ENCODE measurements at regions not wholly inside any gene's neighbourhood (a gene's known extent, or its start where the extent isn't known, plus 50 kb on each side); places are given as distances from the start of the nearest gene placed in this dataset.

DNA sequence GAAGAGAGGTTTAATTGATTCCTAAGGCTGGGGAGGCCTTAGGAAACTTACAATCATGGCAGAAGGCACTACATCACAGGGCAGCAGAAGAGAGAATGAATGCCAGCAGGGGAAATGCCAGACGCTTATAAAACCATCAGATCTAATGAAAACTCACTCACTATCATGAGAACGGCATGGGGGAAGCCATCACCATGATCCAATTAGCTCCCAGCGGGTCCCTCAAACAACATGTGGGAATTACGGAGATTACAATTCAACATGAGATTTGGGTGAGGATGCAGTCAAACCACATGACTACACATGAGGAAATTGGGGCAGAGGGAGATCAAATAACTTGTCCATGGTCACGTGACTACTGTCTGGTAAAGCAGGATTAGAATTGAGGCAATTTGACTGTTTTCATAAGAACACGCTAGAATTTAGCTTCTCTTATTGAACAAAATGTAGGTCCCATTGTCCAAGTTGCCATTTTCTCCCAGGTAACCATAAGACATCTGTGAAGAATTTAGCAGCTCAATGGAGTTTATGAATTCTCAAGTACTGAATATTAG is 445.1 kb upstream of the CDH20 start:
- Histone ChIP-seq H3K4me1 (no peaks in the 10 kb centered on the region), H3K9me3 (no peaks in the 10 kb centered on the region), H3K36me3 (no peaks in the 10 kb centered on the region), H3K27me3 (no peaks in the 10 kb centered on the region), H3K4me3 (ENCODE audit: low read depth, low read length) (no peak overlapping the region)
- DNase-seq, result no peak
- TF ChIP-seq, protein P1, sequence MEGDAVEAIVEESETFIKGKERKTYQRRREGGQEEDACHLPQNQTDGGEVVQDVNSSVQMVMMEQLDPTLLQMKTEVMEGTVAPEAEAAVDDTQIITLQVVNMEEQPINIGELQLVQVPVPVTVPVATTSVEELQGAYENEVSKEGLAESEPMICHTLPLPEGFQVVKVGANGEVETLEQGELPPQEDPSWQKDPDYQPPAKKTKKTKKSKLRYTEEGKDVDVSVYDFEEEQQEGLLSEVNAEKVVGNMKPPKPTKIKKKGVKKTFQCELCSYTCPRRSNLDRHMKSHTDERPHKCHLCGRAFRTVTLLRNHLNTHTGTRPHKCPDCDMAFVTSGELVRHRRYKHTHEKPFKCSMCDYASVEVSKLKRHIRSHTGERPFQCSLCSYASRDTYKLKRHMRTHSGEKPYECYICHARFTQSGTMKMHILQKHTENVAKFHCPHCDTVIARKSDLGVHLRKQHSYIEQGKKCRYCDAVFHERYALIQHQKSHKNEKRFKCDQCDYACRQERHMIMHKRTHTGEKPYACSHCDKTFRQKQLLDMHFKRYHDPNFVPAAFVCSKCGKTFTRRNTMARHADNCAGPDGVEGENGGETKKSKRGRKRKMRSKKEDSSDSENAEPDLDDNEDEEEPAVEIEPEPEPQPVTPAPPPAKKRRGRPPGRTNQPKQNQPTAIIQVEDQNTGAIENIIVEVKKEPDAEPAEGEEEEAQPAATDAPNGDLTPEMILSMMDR (IDR thresholded peaks at IDR 0.05; ENCODE audit: low read depth, low read length), result no peak

DNA sequence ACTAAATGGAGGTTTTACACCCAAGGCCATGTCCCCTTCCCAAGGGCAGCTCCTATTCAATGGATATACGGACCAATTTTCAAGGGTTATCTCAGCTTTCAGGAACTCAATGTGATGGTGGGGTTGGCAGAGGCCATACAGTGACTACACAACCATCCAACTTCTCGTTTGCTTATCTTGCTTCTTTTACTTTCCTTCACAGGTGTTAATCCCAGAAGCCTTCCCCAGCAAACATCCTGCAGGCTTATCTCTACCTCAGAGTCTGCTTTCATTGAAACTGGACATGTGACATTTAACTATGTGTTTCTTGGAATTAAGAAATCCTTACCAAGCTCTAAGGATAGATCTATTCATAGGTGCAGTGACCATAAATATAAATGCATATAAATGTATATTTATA is 443.8 kb upstream of the CDH20 start:
- TF ChIP-seq, protein P1 (IDR thresholded peaks at IDR 0.05; ENCODE audit: low read depth, low read length), result no peak
- H3K4me1 ChIP-seq, result no peaks in the 10 kb centered on the region

DNA sequence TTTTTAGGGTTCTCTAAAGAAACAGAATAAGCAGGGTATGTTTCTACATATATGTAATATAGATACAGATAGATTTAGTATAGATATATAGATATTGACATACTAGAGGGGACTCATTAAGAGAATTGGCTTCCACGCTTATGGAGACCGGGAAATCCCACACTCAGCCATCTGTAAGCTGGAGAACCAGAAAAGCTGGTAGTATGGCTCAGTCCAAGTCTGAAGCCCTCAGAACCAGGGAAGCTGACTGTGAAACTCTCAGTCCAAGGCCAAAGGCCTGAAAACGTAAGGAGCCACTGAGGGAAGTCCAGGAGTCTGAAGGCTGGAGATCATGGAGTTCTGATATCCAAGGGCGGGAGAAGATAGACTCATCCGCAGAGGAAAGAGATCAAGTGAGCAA is 441.3 kb upstream of the CDH20 start:
- Histone ChIP-seq H3K27me3 (no peaks in the 10 kb centered on the region), H3K4me1 (no peaks in the 10 kb centered on the region), H3K4me3 (ENCODE audit: low read depth, low read length) (no peak overlapping the region), H3K9me3 (no peaks in the 10 kb centered on the region), H3K36me3 (no peaks in the 10 kb centered on the region)
- TF ChIP-seq, protein P1 (IDR thresholded peaks at IDR 0.05; ENCODE audit: low read depth, low read length), result no peak
- DNase-seq, result no peak

More for the DNA sequence above, 443.8 kb upstream of the CDH20 start:
- no peak for DNase-seq
- Histone ChIP-seq H3K27me3 (no peaks in the 10 kb centered on the region), H3K9me3 (no peaks in the 10 kb centered on the region), H3K4me3 (ENCODE audit: low read depth, low read length) (no peak overlapping the region), H3K36me3 (no peaks in the 10 kb centered on the region)

DNA sequence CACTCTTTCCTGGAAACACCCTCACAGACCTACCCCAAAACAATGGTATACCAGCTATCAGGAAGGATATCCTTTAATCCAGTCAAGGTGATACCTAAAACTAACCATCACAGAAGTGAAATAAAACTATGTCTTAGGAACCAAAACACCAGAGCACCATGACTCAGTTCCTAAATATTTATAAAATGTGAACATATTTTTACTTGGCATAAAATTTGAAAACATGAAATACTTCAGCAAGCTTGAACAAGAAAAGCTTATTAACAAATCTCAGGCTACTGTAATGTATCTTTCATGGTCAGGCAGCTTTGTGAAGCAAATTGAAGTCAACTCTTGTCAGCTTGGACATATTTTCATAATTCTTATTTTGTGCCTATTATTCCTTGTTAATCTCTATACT is 440.8 kb upstream of the CDH20 start:
- Histone ChIP-seq H3K36me3 (no peaks in the 10 kb centered on the region), H3K4me1 (no peaks in the 10 kb centered on the region), H3K4me3 (ENCODE audit: low read depth, low read length) (no peak overlapping the region), H3K27me3 (no peaks in the 10 kb centered on the region), H3K9me3 (no peaks in the 10 kb centered on the region)
- no peak for DNase-seq
- TF ChIP-seq, protein P1 (IDR thresholded peaks at IDR 0.05; ENCODE audit: low read depth, low read length), result no peak

DNA sequence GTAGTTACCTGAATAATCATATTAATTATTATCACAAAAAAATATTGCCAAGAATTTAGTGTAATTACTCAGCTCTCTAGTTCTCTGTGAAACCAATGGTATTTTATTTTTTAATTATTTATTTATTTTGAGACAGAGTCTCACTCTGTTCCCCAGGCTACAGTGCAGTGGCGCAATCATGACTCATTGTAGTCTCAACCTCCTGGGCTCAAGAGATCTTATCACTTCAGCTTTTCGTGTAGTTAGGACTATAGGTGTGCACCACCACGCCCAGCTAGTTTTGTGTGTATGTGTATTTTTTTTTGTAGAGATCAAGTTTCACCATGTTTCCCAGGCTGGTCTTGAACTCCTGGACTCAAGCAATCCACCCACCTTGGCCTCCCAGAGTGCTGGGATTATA is 440.4 kb upstream of the CDH20 start:
- no peak for DNase-seq
- TF ChIP-seq, protein P1 (IDR thresholded peaks at IDR 0.05; ENCODE audit: low read depth, low read length), result no peak
- no peaks in the 10 kb centered on the region for H3K36me3 ChIP-seq
- H3K27me3 ChIP-seq, result no peaks in the 10 kb centered on the region
- H3K9me3 ChIP-seq, result no peaks in the 10 kb centered on the region
- no peak overlapping the region for H3K4me3 ChIP-seq (ENCODE audit: low read depth, low read length)
- H3K4me1 ChIP-seq, result no peaks in the 10 kb centered on the region

DNA sequence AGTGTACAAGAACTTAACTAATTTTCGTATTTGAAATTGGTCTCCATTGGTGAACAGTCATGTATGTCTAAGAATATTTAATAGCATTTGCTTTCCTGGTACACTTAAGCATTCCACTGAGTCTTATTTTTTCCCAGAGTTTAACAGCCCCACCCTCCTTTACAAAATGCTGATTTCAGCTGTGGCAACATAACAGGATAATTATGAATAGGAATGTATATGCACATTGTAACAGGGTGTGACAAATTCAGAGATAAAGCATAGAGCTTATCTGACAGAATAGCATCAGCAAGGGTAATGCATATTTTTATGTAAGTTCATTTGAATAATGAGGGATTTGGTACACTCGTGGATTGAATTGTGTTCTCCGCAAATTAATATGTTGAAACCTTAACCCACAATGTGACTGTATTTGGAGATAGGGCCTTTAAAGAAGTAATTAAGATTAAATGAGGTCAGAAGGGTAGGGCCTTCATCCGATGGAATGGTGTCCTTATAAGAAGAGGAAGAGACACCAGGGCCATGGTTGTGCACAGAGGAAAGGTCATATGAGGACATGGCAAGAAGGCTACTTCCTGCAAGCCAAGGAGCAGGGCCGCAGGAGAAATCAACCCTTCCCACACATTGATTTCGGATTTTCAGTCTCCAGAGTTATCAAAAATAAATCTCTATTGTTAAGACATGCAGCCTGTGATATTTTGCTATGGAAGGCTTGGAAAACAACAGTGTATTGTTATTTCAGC is 439.7 kb upstream of the CDH20 start:
- TF ChIP-seq, protein P1 (IDR thresholded peaks at IDR 0.05; ENCODE audit: low read depth, low read length), result no peak
- H3K4me3 ChIP-seq (ENCODE audit: low read depth, low read length), result no peak overlapping the region
- DNase-seq, result no peak
- no peaks in the 10 kb centered on the region for H3K9me3 ChIP-seq
- no peaks in the 10 kb centered on the region for H3K4me1 ChIP-seq
- H3K36me3 ChIP-seq, result no peaks in the 10 kb centered on the region
- H3K27me3 ChIP-seq, result no peaks in the 10 kb centered on the region
